Coronary artery (tissue), 2 donors: ENCODE measurements at regions not wholly inside any gene's neighbourhood (a gene's known extent, or its start where the extent isn't known, plus 50 kb on each side); places are given as distances from the start of the nearest gene placed in this dataset.

ENCODE experiments used
- DNase-seq: peaks from one replicate; pipeline ENCODE4 v3.0.0-alpha.2; 2017; ENCODE audit warnings: low spot score
- H3K27ac ChIP-seq, 2 donors: fragments of 200-600 bp; sonication (generic); one replicate each; pipeline ENCODE4 v1.5.1; 2016 to 2019
- H3K4me3 ChIP-seq: fragments of 200-600 bp; sonication (generic); 2 replicates; pipeline ENCODE4 v1.5.1; 2016; ENCODE audit warnings: mild to moderate bottlenecking, moderate library complexity
- TF ChIP-seq, protein P1 (sequence below): fragments of 200-600 bp; sonication (generic); IDR thresholded peaks from one replicate; pipeline ENCODE4 v1.5.1; 2019; ENCODE audit warnings: antibody characterized with exemption

DNA sequence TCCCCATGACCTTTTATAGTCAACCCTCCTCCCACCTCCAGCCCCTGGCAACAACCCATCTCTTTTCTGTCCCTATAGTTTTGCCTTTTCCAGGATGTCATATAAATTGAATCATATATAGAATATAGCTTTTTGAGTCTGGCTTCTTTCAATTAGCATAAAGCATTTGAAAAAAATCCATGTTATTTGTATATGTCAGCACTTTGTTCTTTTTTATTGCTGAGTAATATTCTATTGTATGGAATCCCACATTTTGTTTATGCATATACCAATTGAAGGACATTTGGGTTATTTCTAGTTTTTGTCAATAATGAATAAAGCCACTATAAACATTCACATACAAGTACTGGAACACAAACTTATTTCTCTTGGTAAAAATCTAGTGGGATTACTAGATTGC, 58.0 kb upstream of the SSR3 start:
- Histone ChIP-seq H3K27ac (no peak overlapping the region), H3K4me3 (no peak overlapping the region)
- DNase-seq, result no peak
- TF ChIP-seq, protein P1, sequence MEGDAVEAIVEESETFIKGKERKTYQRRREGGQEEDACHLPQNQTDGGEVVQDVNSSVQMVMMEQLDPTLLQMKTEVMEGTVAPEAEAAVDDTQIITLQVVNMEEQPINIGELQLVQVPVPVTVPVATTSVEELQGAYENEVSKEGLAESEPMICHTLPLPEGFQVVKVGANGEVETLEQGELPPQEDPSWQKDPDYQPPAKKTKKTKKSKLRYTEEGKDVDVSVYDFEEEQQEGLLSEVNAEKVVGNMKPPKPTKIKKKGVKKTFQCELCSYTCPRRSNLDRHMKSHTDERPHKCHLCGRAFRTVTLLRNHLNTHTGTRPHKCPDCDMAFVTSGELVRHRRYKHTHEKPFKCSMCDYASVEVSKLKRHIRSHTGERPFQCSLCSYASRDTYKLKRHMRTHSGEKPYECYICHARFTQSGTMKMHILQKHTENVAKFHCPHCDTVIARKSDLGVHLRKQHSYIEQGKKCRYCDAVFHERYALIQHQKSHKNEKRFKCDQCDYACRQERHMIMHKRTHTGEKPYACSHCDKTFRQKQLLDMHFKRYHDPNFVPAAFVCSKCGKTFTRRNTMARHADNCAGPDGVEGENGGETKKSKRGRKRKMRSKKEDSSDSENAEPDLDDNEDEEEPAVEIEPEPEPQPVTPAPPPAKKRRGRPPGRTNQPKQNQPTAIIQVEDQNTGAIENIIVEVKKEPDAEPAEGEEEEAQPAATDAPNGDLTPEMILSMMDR, result no peak

DNA sequence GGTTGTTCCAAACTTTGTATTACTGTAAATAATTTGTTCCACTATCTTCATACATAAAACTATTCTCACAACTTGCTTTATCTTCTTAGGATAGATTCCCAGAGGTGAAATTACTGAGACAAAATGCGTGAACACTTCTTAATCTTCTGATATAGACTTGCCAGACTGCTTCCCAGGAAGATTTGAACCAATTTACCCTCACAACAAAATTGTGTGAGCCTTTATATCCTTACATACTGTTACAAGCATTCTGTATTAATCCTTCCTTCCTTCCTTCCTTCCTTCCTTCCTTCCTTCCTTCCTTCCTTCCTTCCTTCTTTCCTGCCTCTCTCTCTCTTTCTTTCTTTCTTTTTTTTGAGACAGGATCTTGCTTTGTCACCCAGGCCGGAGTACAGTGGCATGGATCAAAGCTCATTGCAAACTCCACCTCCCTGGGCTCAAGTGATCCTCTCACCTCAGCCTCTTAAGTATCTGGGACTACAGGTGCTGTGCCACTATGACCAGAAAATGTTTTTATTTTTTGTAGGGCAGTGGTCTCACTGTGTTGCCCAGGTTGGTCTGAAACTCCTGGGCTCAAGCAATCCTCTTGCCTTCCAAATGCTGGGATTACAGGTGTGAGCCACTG, 57.1 kb upstream of the SSR3 start:
- TF ChIP-seq, protein P1, result no peak
- no peak overlapping the region for H3K4me3 ChIP-seq
- DNase-seq, result no peak
- no peak overlapping the region for H3K27ac ChIP-seq

DNA sequence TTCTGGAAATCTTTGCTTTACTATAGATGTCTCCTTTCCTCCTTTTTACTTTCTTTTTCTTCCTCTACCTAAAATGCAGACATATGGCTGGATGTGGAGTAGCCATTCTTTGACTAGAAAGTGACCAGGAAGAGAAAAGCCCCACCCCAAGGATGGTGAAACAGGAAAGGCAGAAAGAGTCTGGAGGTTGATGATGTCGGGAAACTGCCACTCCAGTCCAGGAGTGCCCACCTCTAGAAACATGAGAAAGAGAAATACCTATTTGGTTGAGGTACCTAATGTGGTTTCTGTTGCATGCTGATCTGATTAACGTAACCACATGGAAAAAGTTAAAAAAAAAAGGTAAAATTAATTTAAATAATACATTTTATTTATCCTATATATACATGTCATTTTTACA, 55.2 kb upstream of the SSR3 start:
- H3K4me3 ChIP-seq, result no peak overlapping the region
- H3K27ac ChIP-seq, result no peak overlapping the region
- DNase-seq, result no peak
- TF ChIP-seq, protein P1, result no peak

DNA sequence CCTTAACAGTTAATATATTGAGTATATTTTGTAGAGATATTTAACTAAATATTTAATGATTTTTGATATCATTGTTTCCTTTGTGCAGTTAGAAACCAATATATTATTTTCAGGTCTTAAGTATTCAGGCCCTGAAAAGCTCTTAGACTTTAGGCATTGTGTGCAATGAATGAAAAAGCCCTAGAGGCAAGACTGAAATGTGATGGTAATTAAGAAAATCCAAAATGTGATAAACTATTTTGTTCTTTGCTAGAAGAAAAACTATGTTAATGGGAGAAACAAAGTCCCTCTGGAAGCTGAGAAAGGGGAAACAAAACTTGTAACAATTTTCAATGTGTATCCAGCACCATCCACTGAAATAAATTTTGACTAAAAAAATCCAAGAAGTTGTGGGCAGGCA, 54.6 kb upstream of the SSR3 start:
- no peak overlapping the region for H3K27ac ChIP-seq
- TF ChIP-seq, protein P1, result no peak
- no peak for DNase-seq
- H3K4me3 ChIP-seq, result no peak overlapping the region

DNA sequence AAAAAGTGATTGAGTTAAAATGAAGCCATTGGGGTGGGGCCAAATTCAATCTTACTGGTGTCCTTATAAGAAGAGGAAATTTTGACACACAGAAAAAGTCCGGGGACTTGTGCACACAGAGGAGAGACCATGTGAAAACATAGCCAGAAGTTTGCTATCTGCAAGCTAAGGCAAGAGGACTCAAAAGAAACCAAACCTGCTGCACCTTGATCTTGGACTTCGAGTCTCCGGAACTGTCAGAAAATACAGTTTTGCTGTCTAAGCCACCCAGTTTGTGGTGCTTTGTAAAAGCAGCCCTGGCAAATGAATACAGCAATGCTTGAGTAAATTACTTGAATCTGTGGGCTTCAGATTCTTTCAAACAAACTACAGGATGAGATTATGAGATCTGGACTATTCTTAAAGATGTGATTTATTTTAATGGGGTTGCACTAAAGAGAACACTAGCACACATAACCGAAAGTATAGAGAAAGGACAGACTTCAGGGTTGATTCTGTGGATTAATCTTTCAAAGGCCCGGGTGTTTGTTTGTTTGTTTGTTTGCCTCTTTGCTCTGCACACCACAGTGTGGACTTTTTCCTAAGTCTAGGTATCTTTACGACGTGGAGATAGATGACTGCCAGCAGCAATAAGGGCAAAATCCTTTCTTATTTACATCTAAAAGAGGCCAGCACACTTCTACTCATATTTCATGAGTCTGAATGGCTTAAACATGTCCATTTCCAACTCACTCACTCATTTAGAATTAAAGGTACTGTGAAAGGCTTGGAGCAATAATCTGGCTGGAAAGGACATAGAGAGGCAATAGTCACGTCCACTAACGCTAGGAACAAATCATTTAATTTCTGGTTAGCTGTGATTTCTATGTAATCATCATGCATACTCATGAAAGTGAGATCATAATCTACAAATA, 53.9 kb upstream of the SSR3 start:
- H3K4me3 ChIP-seq, result no peak overlapping the region
- H3K27ac ChIP-seq, result no peak overlapping the region
- no peak for DNase-seq
- TF ChIP-seq, protein P1, result no peak

DNA sequence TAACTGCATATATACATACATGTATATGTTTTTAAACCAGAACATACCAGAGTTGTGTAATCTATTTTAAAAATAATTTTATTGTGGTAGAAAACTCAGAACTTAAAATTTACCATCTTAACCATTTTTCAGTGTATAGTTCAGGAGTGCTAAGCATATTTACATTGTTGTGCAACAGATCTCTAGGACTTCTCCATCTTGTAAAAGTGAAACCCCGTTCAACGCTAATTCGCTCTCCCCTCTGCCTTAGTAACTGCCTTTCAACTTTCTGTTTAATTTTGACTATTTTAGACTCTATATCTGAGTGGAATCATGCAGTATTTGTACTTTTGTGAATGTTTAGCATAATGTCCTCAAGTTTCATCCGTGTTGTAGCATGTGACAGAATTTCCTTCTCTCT, 51.8 kb upstream of the SSR3 start:
- no peak overlapping the region for H3K4me3 ChIP-seq
- DNase-seq, result no peak
- no peak overlapping the region for H3K27ac ChIP-seq
- TF ChIP-seq, protein P1, result no peak
